ENCODE measurements at regions not wholly inside any gene's neighbourhood (a gene's known extent, or its start where the extent isn't known, plus 50 kb on each side); places are given as distances from the start of the nearest gene placed in this dataset.
"Not testable (repeated sequence)": the region's sequence is repeated elsewhere in the genome, so short reads cannot be mapped to it uniquely, and the experiment has no call there.

GRCh38 chr10:11663763-11664555 lies 52.5 kb upstream of the USP6NL start:
- DNase-seq = peak in 1 of 2 donors; percentile 35

- DNase-seq = not testable (repeated sequence)
Observed at GRCh38 chr10:11663126-11663515, 51.7 kb upstream of the USP6NL start.

DNA sequence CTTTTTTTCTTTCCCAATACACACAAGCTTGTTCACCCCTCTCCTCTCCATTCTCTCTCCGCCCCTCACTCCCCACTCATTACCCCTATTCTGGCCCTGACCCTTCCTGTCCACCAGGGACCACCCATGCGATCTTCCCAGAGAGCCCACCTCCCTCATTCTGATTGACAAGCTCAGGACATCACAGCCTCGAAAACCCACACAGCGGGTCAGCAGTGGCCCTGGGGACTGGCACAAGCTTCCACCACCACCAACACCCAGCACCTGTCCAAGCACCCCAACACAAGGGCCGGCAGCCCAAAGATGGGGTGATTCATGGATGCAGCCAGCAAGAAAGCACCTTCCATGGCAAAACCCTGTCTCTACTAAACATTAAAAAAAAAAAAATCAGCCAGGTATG lies 50.0 kb upstream of the USP6NL start:
- no peak for DNase-seq
